A549 (cell line): ENCODE measurements at regions not wholly inside any gene's neighbourhood (a gene's known extent, or its start where the extent isn't known, plus 50 kb on each side); places are given as distances from the start of the nearest gene placed in this dataset.
"Not testable (repeated sequence)": the region's sequence is repeated elsewhere in the genome, so short reads cannot be mapped to it uniquely, and the experiment has no call there.

Source experiments
- ATAC-seq, 2 experiments: fragments of 200-7000 bp in 1 of 2; fragments of >200 bp in 1 of 2; cut with Nextera tagmentation in 1 of 2; cut with Tn5 transposase in 1 of 2; 3 replicates each; pipeline versions ENCODE4 v1.8.0 to v1.9.1; 2018 to 2020; ENCODE audit warnings: mild to moderate bottlenecking in 1 of 2, moderate library complexity in 1 of 2
- CTCF ChIA-PET: fragments of 300-600 bp; sonication (Branson Sonifier 250); formaldehyde crosslinking; extraction: SDS; loops from one replicate; lab custom pipeline; 2021; ENCODE audit warnings: antibody characterized with exemption, inconsistent platforms; lab: Yijun Ruan, JAX
- POLR2A ChIA-PET: fragments of 350-600 bp; formaldehyde crosslinking; extraction: SDS; loops from one replicate; lab custom pipeline; 2021; ENCODE audit warnings: antibody characterized with exemption, inconsistent platforms; lab: Yijun Ruan, JAX
- DNase-seq, 2 experiments: peaks; one replicate each; pipeline versions ENCODE4 v3.0.0 to v3.0.0-alpha.2; 2011 to 2016; ENCODE audit warnings: low read depth in 1 of 2, low spot score in 1 of 2
- FAIRE-seq: peaks from 2 replicates; lab custom pipeline; 2011; peaks lifted over from hg19 to GRCh38; lab: Jason Lieb, UNC
- H3K27ac ChIP-seq, 2 experiments: fragments of >200 bp; sonication (Bioruptor Twin); formaldehyde crosslinking; 3 replicates each; pipeline ENCODE4 v1.5.1; 2016 to 2017
- H3K4me1 ChIP-seq: fragments of >200 bp; sonication (Bioruptor Twin); formaldehyde crosslinking; 3 replicates; pipeline ENCODE4 v1.6.1; 2016
- H3K4me2 ChIP-seq: fragments of >200 bp; sonication (Bioruptor Twin); formaldehyde crosslinking; 3 replicates; pipeline ENCODE4 v1.6.1; 2016
- H3K4me3 ChIP-seq: fragments of >200 bp; sonication (Bioruptor Twin); formaldehyde crosslinking; 3 replicates; pipeline ENCODE4 v1.5.1; 2016
- H3K9me3 ChIP-seq: fragments of >200 bp; sonication (Bioruptor Twin); formaldehyde crosslinking; 3 replicates; pipeline ENCODE4 v1.6.1; 2016
- BHLHE40 ChIP-seq: IDR thresholded peaks from 2 replicates; pipeline ENCODE4 v1.6.1; 2012; ENCODE audit warnings: low read depth, low read length, inconsistent platforms
- CBX2 ChIP-seq: fragments of 200-600 bp; sonication (generic); IDR thresholded peaks from 2 replicates; pipeline ENCODE4 v1.6.1; 2016; ENCODE audit warnings: low read depth, mild to moderate bottlenecking, borderline replicate concordance
- CBX8 ChIP-seq: fragments of 200-600 bp; sonication (generic); IDR thresholded peaks from 2 replicates; pipeline ENCODE4 v1.6.1; 2016
- CEBPB ChIP-seq, 2 experiments: fragments of >200 bp in 1 of 2; sonication (Bioruptor Twin) in 1 of 2; formaldehyde crosslinking in 1 of 2; IDR thresholded peaks; 2 replicates each; pipeline ENCODE4 v1.6.1; 2012 to 2016
- ELK1 ChIP-seq: fragments of 150-350 bp; IDR thresholded peaks from 2 replicates; pipeline ENCODE4 v1.6.1; 2014; ENCODE audit warnings: low read depth, mild to moderate bottlenecking, low read length
- EP300 ChIP-seq, 2 experiments: fragments of >200 bp; sonication (Bioruptor Twin); formaldehyde crosslinking; IDR thresholded peaks; 2 replicates in 1 of 2; 3 replicates in 1 of 2; pipeline ENCODE4 v1.6.1; 2016 to 2017
- FOSB ChIP-seq: fragments of 250-450 bp; sonication (Bioruptor Pico); IDR thresholded peaks from 2 replicates; pipeline ENCODE4 v1.5.0; 2020; ENCODE audit warnings: mild to moderate bottlenecking, moderate library complexity
- HDAC2 ChIP-seq: fragments of 200-600 bp; sonication (generic); IDR thresholded peaks from 2 replicates; pipeline ENCODE4 v1.6.1; 2016
- HEYL ChIP-seq: fragments of 250-450 bp; sonication (Bioruptor Pico); IDR thresholded peaks from 2 replicates; pipeline ENCODE4 v1.8.0; 2021; ENCODE audit warnings: mild to moderate bottlenecking, moderate library complexity
- HOXA7 ChIP-seq: fragments of 250-450 bp; sonication (Bioruptor Pico); IDR thresholded peaks from 2 replicates; pipeline ENCODE4 v1.5.0; 2020; ENCODE audit warnings: mild to moderate bottlenecking, moderate library complexity
- KDM5A ChIP-seq: fragments of 200-600 bp; sonication (generic); IDR thresholded peaks from 2 replicates; pipeline ENCODE4 v1.6.1; 2016; ENCODE audit warnings: antibody characterized with exemption, mild to moderate bottlenecking
- MAX ChIP-seq: IDR thresholded peaks from 2 replicates; pipeline ENCODE4 v1.6.1; 2012
- MAZ ChIP-seq: fragments of 150-350 bp; IDR thresholded peaks from 2 replicates; pipeline ENCODE4 v1.6.1; 2014; ENCODE audit warnings: antibody characterized with exemption, low read depth, low read length, borderline replicate concordance
- MYC ChIP-seq: IDR thresholded peaks from 2 replicates; pipeline ENCODE4 v1.6.1; 2012; ENCODE audit warnings: mild to moderate bottlenecking, inconsistent platforms, low read length, improper control_type of control experiment, borderline replicate concordance
- NFE2L2 ChIP-seq: fragments of 150-350 bp; conservative IDR thresholded peaks from 2 replicates; pipeline ENCODE4 v1.6.1; 2014; ENCODE audit warnings: low read length
- NPAS2 ChIP-seq: fragments of 250-450 bp; sonication (Bioruptor Pico); IDR thresholded peaks from 2 replicates; pipeline ENCODE4 v1.8.0; 2022; ENCODE audit warnings: mild to moderate bottlenecking, moderate library complexity, borderline replicate concordance
- NR3C1 ChIP-seq: fragments of >200 bp; sonication (Bioruptor Twin); formaldehyde crosslinking; IDR thresholded peaks from 3 replicates; pipeline ENCODE4 v1.6.1; 2017
- PBX3 ChIP-seq: IDR thresholded peaks from 2 replicates; pipeline ENCODE4 v1.6.1; 2012
- PHF8 ChIP-seq: fragments of 200-600 bp; sonication (generic); IDR thresholded peaks from 2 replicates; pipeline ENCODE4 v1.6.1; 2016; ENCODE audit warnings: low read depth, mild to moderate bottlenecking, antibody characterized with exemption, moderate library complexity, borderline replicate concordance
- POLR2A ChIP-seq: IDR thresholded peaks from 2 replicates; pipeline ENCODE4 v1.6.1; 2012; ENCODE audit warnings: mild to moderate bottlenecking, low read length
- POLR2AphosphoS2 ChIP-seq: conservative IDR thresholded peaks from 2 replicates; pipeline ENCODE4 v1.6.1; 2012; ENCODE audit warnings: low read length, improper control_type of control experiment, inconsistent platforms
- RARB ChIP-seq: fragments of 250-450 bp; sonication (Bioruptor Pico); IDR thresholded peaks from 2 replicates; pipeline ENCODE4 v1.8.0; 2021; ENCODE audit warnings: mild to moderate bottlenecking, moderate library complexity
- RFX5 ChIP-seq: fragments of 450-650 bp; IDR thresholded peaks from 2 replicates; pipeline ENCODE4 v1.7.1; 2014; ENCODE audit warnings: antibody characterized with exemption, mild to moderate bottlenecking, moderate library complexity
- TP53 ChIP-seq: fragments of 250-450 bp; sonication (Bioruptor Pico); IDR thresholded peaks from 2 replicates; pipeline ENCODE4 v1.5.0; 2021; ENCODE audit warnings: mild to moderate bottlenecking, moderate library complexity
- ZFP36 ChIP-seq: fragments of 450-650 bp; IDR thresholded peaks from 2 replicates; pipeline ENCODE4 v1.6.1; 2014; ENCODE audit warnings: borderline replicate concordance; ENCODE audit not compliant: partially characterized antibody
- ZNF302 ChIP-seq: fragments of 250-450 bp; sonication (Bioruptor Pico); IDR thresholded peaks from 2 replicates; pipeline ENCODE4 v1.9.0; 2021; ENCODE audit warnings: inconsistent platforms, mild to moderate bottlenecking, moderate library complexity
- WGBS: methylation state at CpG from one replicate; pipeline ENCODE4 v1.1.6; 2017; ENCODE audit errors: missing lambda C conversion rate; 5-methylcytosine and 5-hydroxymethylcytosine counted together
- TF ChIP-seq, protein P1 (sequence below): fragments of 250-450 bp; sonication (Bioruptor Pico); IDR thresholded peaks from 2 replicates; pipeline ENCODE4 v1.5.0; 2021; ENCODE audit warnings: mild to moderate bottlenecking, moderate library complexity, borderline replicate concordance

DNA sequence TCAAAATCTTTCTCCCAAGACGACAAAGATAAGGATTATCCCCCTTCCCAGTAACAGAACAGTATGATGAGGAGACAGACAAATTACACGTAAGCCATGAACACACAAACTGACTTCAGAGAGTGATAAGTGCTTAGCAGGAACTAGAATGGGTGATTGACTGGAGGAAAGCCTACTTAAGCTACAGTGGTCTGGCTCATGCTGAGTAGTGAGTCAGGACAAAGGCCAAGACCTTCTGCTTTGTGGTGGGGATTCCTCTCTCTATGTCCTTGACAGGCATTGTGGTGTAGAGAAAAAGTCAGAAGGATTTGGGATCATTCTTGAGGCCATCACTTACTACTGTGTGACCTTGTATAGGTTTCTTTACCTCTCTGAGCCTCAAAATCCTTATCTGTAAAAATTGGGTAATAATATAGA, 381.9 kb upstream of the CCL2 start:
- ChIA-PET CTCF (no interaction called here), POLR2A (no interaction called here)
- ATAC-seq (no peak), DNase-seq (no peak), FAIRE-seq (no peak)
- no peak for TF ChIP-seq BHLHE40
- no peak for TF ChIP-seq KDM5A
- no peak for TF ChIP-seq CBX8
- no peak for TF ChIP-seq MYC
- TF ChIP-seq RARB (CRISPR knock-in tag), result no peak
- TF ChIP-seq, protein P1, sequence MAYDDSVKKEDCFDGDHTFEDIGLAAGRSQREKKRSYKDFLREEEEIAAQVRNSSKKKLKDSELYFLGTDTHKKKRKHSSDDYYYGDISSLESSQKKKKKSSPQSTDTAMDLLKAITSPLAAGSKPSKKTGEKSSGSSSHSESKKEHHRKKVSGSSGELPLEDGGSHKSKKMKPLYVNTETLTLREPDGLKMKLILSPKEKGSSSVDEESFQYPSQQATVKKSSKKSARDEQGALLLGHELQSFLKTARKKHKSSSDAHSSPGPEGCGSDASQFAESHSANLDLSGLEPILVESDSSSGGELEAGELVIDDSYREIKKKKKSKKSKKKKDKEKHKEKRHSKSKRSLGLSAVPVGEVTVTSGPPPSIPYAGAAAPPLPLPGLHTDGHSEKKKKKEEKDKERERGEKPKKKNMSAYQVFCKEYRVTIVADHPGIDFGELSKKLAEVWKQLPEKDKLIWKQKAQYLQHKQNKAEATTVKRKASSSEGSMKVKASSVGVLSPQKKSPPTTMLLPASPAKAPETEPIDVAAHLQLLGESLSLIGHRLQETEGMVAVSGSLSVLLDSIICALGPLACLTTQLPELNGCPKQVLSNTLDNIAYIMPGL (CRISPR knock-in tag), result no peak
- TF ChIP-seq EP300 (IDR thresholded peaks at IDR 0.05), result no peak
- TF ChIP-seq CEBPB (IDR thresholded peaks at IDR 0.05), result no peak
- no peak for TF ChIP-seq PBX3
- no peak for TF ChIP-seq RFX5
- no peak for TF ChIP-seq CBX2
- no peak for TF ChIP-seq POLR2AphosphoS2
- no peak for TF ChIP-seq HEYL (CRISPR knock-in tag)
- TF ChIP-seq MAX, result no peak
- no peak overlapping the region for H3K4me3 ChIP-seq
- no peak overlapping the region for H3K4me2 ChIP-seq
- no peaks in the 10 kb centered on the region for H3K9me3 ChIP-seq
- H3K4me1 ChIP-seq, result peaks cover 8% of the 10 kb centered on the region; the same call in 2 of the 3 replicates
- H3K27ac ChIP-seq, result no peak overlapping the region
- 42% methylated on average over 2 of the region's 2 CpGs for WGBS

DNA sequence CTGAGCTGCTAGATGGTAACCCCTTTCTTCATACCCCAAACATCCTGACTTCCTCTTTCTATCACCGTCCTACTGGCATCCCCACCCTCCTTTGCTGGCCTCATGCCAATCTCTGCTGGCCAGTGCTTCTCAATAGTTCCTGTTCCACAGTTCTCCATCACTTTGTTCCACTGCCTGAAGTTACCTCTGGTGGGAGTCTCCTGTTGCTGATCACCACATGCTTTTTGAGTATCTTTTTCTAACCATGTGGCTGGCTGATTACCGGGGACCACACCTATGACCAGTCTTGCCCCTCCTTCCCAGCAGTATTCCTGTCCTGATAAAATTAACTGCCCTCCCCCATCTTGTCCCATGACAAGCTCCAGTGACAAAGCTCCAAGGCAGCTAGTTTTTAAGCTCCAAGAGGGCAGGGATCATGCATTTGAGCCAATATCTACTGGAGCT, 380.4 kb upstream of the CCL2 start:
- FAIRE-seq (no peak), ATAC-seq (no peak), DNase-seq (no peak)
- H3K27ac ChIP-seq, result no peak overlapping the region
- no peaks in the 10 kb centered on the region for H3K9me3 ChIP-seq
- ChIA-PET POLR2A (no interaction called here), CTCF (interaction anchor here (1.0 kb wide), 1 partner anchor 95 kb away, joined by 5 read pairs; no protein-coding TSS in a partner anchor)
- H3K4me2 ChIP-seq, result no peak overlapping the region
- H3K4me1 ChIP-seq, result peaks cover 8% of the 10 kb centered on the region; the same call in 2 of the 3 replicates
- H3K4me3 ChIP-seq, result no peak overlapping the region
- 26% methylated on average over 2 of the region's 2 CpGs for WGBS
- TF ChIP-seq MAZ (no peak), TP53 (CRISPR knock-in tag) (no peak), ZFP36 (no peak), NR3C1 (no peak), EP300 (IDR thresholded peaks at IDR 0.05) (no peak), HOXA7 (CRISPR knock-in tag) (no peak)

DNA sequence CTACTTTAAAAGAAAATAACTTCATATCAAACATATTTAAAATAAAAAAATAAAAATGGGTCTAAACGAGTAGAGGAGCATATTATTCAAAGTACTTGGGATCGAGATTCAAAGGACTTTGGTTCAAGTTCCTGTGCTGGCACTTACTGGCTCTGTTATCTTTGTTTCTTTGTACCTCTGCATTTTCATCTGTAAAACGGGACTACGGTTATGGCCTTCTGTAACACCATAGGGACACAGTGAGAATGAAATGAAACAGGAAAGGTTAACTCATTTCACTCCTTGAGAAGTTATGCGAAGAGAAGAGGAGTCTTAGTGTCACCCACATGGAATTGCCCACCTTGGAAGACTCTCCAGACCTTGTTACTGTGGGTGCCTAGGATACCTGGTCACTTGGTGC, 379.1 kb upstream of the CCL2 start:
- DNase-seq, result no peak
- Histone ChIP-seq H3K4me2 (no peak overlapping the region), H3K27ac (no peak overlapping the region), H3K4me3 (no peak overlapping the region), H3K4me1 (peaks cover 8% of the 10 kb centered on the region; the same call in 2 of the 3 replicates), H3K9me3 (no peaks in the 10 kb centered on the region)
- no peak for ATAC-seq
- ChIA-PET POLR2A (no interaction called here), CTCF (no interaction called here)
- TF ChIP-seq NPAS2 (CRISPR knock-in tag), result no peak
- no peak for TF ChIP-seq NFE2L2
- no peak for TF ChIP-seq POLR2AphosphoS2
- no peak for TF ChIP-seq ZNF302 (CRISPR knock-in tag)
- TF ChIP-seq POLR2A, result no peak
- no peak for TF ChIP-seq ELK1
- TF ChIP-seq HDAC2, result no peak
- no peak for TF ChIP-seq PHF8
- no peak for TF ChIP-seq HEYL (CRISPR knock-in tag)
- no peak for TF ChIP-seq FOSB (CRISPR knock-in tag)
- WGBS, result 32% methylated on average over 5 of the region's 5 CpGs
- FAIRE-seq, result no peak

DNA sequence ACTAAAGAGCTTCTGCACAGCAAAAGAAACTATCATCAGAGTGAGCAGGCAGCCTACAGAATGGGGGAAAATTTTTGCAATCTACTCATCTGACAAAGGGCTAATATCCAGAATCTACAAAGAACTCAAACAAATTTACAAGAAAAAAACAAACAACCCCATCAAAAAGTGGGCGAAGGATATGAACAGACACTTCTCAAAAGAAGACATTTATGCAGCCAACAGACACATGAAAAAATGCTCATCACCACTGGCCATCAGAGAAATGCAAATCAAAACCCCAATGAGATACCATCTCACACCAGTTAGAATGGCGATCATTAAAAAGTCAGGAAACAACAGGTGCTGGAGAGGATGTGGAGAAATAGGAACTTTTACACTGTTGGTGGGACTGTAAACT, 372.8 kb upstream of the CCL2 start:
- H3K4me1 ChIP-seq, H3K9me3 ChIP-seq, FAIRE-seq, DNase-seq, H3K4me2 ChIP-seq, POLR2A ChIA-PET, H3K4me3 ChIP-seq, H3K27ac ChIP-seq, ATAC-seq: not testable (repeated sequence)
- CTCF ChIA-PET, result interaction anchor here (0.6 kb wide), 1 partner anchor 1863 kb away, joined by 4 read pairs; no protein-coding TSS in a partner anchor
- 42% methylated on average over 2 of the region's 2 CpGs for WGBS

DNA sequence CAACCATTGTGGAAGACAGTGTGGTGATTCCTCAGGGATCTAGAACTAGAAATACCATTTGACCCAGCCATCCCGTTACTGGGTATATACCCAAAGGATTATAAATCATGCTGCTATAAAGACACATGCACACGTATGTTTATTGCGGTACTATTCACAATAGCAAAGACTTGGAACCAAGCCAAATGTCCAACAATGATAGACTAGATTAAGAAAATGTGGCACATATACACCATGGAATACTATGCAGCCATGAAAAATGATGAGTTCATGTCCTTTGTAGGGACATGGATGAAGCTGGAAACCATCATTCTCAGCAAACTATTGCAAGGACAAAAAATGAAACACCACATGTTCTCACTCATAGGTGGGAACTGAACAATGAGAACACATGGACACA, 372.4 kb upstream of the CCL2 start:
- H3K4me2 ChIP-seq, CTCF ChIA-PET, H3K4me1 ChIP-seq, FAIRE-seq, H3K9me3 ChIP-seq, H3K4me3 ChIP-seq, ATAC-seq, DNase-seq, H3K27ac ChIP-seq, POLR2A ChIA-PET: not testable (repeated sequence)
- 63% methylated on average over 3 of the region's 3 CpGs for WGBS
